ENCODE measurements at regions not wholly inside any gene's neighbourhood (a gene's known extent, or its start where the extent isn't known, plus 50 kb on each side); places are given as distances from the start of the nearest gene placed in this dataset.

- in situ Hi-C loops (cut with HindIII; ENCODE audit: low sequenced_read_pairs), result loop anchor here (25.0 kb wide), 1 partner anchor 160 kb away; no protein-coding TSS in a partner anchor
Measured at GRCh38 chr12:94722664-94723063, 72.3 kb upstream of the TMCC3 start.

DNA sequence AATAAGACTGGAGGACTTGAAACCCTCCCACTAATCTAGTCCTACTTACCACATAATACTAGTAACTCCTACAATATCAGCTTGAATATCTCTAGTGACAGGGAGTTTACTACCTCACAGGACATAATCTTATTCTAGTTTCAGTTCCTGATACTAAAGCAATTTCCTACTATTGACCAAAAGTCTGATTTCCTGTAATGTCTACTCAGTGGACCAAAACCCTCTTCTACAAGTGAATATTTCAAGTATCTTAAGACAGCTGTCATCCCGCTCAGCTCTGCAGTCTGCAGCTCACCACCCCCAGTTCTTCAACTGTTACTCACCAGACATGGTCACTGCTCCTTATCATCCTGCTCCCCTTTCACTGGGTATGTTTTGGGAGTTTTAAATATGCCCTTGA, 70.8 kb upstream of the TMCC3 start:
- in situ Hi-C loops (cut with HindIII; ENCODE audit: low sequenced_read_pairs), result loop anchor here (25.0 kb wide), 1 partner anchor 159 kb away; no protein-coding TSS in a partner anchor

DNA sequence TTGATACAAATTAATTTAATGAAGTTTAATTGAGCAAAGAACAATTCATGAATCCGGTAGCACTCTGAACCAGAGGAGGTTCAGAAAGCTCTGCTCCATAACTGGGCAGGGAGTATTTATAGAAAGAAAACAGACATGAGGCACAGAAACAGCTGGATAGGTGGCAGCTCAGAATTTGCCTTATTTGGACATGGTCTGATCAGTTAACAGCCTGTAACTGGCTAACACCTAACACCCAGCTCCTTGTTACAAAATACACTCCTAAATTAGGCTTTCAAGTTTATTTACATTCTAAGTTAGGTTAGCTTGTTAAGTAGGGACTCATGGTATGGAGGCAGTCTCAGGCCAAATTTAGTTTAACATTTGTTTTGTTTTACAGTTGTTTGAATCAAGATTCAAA, 67.8 kb upstream of the TMCC3 start:
- in situ Hi-C loops (cut with HindIII; ENCODE audit: low sequenced_read_pairs), result loop anchor here (25.0 kb wide), 1 partner anchor 156 kb away; no protein-coding TSS in a partner anchor

DNA sequence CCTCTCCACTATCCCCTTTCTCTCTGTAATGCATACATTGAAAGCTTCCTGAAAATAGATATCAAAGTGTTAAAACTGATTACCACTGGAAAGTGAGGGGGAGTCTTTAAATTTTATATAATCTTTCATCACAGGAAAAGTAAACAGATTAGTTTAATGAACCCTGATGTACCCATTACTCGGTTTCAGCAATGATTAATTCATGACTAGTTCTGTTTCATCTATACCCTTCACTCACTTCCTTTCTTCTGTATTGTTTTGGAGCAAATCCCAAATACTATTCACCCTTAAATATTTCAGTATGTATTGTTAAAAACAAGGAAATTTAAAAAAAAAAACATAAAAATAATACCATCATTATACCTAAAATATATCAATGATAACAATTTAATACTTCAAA, 67.3 kb upstream of the TMCC3 start:
- in situ Hi-C loops (cut with HindIII; ENCODE audit: low sequenced_read_pairs), result loop anchor here (25.0 kb wide), 1 partner anchor 155 kb away; no protein-coding TSS in a partner anchor

GRCh38 chr12:94717108-94717507, 66.8 kb upstream of the TMCC3 start:
- in situ Hi-C loops (cut with HindIII; ENCODE audit: low sequenced_read_pairs), result loop anchor here (25.0 kb wide), 1 partner anchor 155 kb away; no protein-coding TSS in a partner anchor

- in situ Hi-C loops (cut with HindIII; ENCODE audit: low sequenced_read_pairs), result loop anchor here (25.0 kb wide), 1 partner anchor 154 kb away; no protein-coding TSS in a partner anchor
Measured at GRCh38 chr12:94716339-94716738, 66.0 kb upstream of the TMCC3 start.

DNA sequence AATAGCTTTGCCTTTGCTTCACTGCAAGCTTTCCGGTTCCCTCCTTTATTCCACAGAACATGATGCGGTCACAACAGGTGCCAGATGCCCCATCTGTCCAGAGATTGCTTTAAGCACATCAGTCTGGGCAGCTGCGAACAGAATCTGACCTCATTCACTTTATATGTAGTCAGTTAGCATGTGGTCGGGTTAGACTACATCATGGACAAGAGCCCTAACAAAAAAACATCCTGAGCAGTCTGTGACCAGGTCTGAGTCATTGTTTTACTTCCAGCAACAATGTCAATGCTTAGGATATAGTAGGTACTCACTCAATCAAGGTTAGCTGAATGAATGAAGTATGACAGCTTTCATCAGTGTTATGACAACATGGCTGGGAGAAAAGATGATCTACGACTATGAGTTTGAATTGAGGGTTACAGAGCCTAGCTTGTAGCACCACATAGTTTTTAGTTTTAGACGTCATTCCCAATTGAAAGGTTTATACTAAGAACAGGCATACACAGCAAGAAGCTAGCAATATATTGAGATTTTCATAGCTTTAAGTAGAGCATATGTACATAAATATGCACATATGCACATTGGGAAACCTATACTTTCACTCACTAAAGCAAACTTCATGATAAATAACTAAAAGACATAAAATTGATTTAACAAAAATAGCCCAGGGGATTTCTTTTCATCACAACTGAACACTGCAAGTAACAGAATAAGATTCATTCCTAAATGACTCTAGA, 64.2 kb upstream of the TMCC3 start:
- in situ Hi-C loops (cut with HindIII; ENCODE audit: low sequenced_read_pairs), result loop anchor here (25.0 kb wide), 1 partner anchor 152 kb away; no protein-coding TSS in a partner anchor

DNA sequence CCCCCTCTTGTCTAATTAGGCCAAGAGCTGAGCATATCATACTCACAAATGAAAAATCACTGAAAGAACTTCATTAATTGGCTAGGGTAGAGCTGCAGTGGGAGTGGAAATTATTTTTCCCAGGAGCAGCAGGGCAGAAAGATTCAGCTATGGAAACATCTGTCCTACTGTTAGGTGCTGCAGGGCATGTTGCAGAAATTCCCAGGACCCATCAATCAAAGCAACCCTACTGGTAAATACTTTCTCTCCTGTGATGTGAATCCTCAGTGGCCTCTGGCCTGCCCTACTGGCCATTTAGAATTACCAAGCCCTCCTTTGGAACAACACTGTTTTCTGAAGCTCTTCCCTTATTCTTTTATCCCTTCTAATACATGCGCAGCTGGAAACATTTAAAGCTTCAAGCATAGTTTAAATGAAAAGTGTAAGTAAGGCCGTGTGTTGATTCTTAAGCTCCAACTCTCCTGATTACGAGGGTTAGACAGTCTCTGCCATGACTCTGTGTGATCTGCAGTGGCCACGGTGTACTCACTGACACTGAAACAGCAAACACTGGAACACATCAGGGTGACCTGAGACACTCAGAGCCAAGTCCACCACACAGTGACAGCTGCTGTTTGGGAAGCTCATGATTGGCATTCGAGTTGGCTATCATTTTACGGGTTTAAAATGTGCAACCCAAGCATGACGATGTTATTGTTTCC, 62.6 kb upstream of the TMCC3 start:
- in situ Hi-C loops (cut with HindIII; ENCODE audit: low sequenced_read_pairs), result loop anchor here (25.0 kb wide), 1 partner anchor 151 kb away; no protein-coding TSS in a partner anchor

- in situ Hi-C loops (cut with HindIII; ENCODE audit: low sequenced_read_pairs), result loop anchor here (25.0 kb wide), 1 partner anchor 149 kb away; no protein-coding TSS in a partner anchor
Measured at GRCh38 chr12:94710933-94711332, 60.6 kb upstream of the TMCC3 start.

DNA sequence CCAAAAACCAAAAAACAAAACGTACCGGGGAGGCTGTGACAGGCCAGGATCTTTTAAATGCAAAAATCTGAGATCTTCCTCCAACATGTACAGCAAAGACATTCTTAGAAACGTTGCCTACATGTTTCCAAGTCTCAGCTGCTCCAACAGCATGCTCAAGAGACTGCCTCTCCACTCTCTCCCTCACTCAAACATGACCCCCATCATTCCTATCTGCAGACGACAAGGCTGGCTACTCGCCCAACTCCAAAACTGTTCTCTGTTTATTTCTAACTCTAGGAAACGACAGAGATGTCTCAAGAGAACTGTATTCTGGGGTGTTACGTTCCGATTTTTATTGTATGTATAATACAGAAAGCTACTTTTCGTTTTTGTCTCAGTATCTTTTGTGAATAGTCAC, 57.5 kb upstream of the TMCC3 start:
- in situ Hi-C loops (cut with HindIII; ENCODE audit: low sequenced_read_pairs), result loop anchor here (25.0 kb wide), 1 partner anchor 146 kb away; no protein-coding TSS in a partner anchor

DNA sequence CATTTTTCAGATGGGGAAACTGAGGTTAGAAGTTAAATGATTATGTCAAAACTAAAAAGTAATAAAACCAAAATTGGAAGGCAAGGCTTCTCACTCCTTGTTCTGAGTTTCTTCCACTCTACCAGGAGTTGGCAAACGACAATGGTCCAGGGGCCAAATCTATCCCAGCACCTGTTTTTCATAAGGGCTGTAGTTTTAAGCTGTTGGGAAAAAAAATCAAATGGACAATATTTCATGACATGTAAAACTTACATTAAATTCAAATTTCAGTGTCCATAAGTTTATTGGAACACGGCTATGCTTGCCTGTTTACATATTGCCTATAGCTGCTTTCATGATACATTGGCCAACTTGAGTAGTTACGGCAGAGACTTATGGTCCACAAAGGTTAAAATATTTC, 56.7 kb upstream of the TMCC3 start:
- in situ Hi-C loops (cut with HindIII; ENCODE audit: low sequenced_read_pairs), result loop anchor here (25.0 kb wide), 1 partner anchor 145 kb away; no protein-coding TSS in a partner anchor

- in situ Hi-C loops (cut with HindIII; ENCODE audit: low sequenced_read_pairs), result loop anchor here (25.0 kb wide), 1 partner anchor 144 kb away; no protein-coding TSS in a partner anchor
Measured at GRCh38 chr12:94706250-94706661, 55.9 kb upstream of the TMCC3 start.

DNA sequence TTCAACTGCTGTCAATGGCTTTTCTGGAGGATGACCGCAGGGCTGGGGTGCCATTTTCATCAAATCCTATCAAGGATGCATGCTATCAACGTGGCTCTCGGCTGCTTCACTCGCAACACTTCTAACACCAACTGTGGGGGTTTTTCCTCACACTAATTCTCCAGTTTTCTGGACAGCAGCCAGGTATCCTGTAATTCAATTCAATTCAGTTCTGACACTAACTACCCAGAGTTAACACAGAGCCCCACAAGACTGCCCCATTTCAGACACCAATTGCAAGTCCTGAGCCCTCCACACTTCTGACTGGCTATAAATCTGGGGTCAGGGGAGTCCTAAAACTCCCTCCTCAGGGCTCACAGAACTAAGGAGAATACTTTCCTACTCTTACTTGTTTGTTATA, 55.3 kb upstream of the TMCC3 start:
- in situ Hi-C loops (cut with HindIII; ENCODE audit: low sequenced_read_pairs), result loop anchor here (25.0 kb wide), 1 partner anchor 143 kb away; no protein-coding TSS in a partner anchor

- in situ Hi-C loops (cut with HindIII; ENCODE audit: low sequenced_read_pairs), result loop anchor here (25.0 kb wide), 1 partner anchor 142 kb away; no protein-coding TSS in a partner anchor
Measured at GRCh38 chr12:94704452-94705306, 54.3 kb upstream of the TMCC3 start.

GRCh38 chr12:94702696-94703095, 52.3 kb upstream of the TMCC3 start:
- in situ Hi-C loops (cut with HindIII; ENCODE audit: low sequenced_read_pairs), result loop anchor here (25.0 kb wide), 1 partner anchor 140 kb away; no protein-coding TSS in a partner anchor

- in situ Hi-C loops (cut with HindIII; ENCODE audit: low sequenced_read_pairs), result loop anchor here (25.0 kb wide), 1 partner anchor 139 kb away; no protein-coding TSS in a partner anchor
Measured at GRCh38 chr12:94701711-94702110, 51.4 kb upstream of the TMCC3 start.

DNA sequence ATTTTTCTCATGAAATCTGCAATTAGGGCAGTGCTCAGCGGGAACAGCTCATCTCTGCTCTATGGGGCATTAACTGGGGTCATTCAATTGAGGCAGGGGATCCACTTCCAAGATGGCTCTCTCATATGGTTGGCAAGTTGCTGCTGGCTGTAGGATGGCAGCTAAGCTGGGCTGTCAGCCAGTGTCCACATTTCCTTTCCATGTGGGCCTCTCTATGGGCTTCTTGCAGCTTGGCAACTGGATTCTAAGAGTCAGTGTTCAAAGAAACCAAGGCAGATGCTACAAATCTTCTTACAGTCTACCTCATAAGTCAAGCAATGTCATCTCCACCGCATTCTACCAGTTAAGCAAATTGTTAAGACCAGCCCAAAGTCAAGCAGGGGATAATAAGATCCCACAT, 50.3 kb upstream of the TMCC3 start:
- in situ Hi-C loops (cut with HindIII; ENCODE audit: low sequenced_read_pairs), result loop anchor here (25.0 kb wide), 1 partner anchor 138 kb away; no protein-coding TSS in a partner anchor
